Fibroblast of lung (primary cell): ENCODE measurements at regions not wholly inside any gene's neighbourhood (a gene's known extent, or its start where the extent isn't known, plus 50 kb on each side); places are given as distances from the start of the nearest gene placed in this dataset.

Experiments
- EZH2 ChIP-seq: IDR thresholded peaks from 2 replicates; pipeline ENCODE4 v1.5.1; 2012; ENCODE audit warnings: low read length, control low read depth, mild to moderate bottlenecking; ENCODE audit errors: missing control alignments
- TF ChIP-seq, protein P1 (sequence below), 2 donors: IDR thresholded peaks in 1 of 2; conservative IDR thresholded peaks in 1 of 2; 1 replicate in 1 of 2; 2 replicates in 1 of 2; pipeline ENCODE4 v1.5.1; 2011 to 2012; ENCODE audit warnings: low read length in 2 of 2, control low read depth in 1 of 2, inconsistent platforms in 1 of 2, low read depth in 1 of 2, mild to moderate bottlenecking in 1 of 2

DNA sequence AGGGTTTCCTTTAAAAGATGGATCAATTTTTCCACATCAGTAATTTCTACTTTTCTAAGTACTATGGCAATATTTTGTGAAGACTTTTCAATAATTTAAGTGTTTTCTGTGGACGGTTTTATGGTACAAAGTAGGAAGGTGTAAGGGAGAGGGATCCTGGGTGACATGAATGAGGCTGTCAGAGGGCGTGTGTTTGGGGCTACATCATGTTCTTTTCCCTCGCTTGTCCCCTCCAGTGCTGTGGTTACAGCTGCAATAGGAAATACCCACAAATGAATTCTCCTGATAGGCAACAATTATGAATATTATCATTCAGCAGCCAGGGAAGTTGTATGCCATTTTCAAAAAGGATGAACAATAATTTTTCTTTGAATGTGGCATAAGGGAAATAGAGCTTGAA, 83.8 kb downstream of the CAVIN4 start:
- TF ChIP-seq, protein P1, sequence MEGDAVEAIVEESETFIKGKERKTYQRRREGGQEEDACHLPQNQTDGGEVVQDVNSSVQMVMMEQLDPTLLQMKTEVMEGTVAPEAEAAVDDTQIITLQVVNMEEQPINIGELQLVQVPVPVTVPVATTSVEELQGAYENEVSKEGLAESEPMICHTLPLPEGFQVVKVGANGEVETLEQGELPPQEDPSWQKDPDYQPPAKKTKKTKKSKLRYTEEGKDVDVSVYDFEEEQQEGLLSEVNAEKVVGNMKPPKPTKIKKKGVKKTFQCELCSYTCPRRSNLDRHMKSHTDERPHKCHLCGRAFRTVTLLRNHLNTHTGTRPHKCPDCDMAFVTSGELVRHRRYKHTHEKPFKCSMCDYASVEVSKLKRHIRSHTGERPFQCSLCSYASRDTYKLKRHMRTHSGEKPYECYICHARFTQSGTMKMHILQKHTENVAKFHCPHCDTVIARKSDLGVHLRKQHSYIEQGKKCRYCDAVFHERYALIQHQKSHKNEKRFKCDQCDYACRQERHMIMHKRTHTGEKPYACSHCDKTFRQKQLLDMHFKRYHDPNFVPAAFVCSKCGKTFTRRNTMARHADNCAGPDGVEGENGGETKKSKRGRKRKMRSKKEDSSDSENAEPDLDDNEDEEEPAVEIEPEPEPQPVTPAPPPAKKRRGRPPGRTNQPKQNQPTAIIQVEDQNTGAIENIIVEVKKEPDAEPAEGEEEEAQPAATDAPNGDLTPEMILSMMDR (conservative IDR thresholded peaks at IDR 0.05 in 1 of 2, IDR thresholded peaks at IDR 0.05 in 1 of 2; ENCODE audit: low read depth in 1 of 2, low read length in 2 of 2) = no peak
- no peak for TF ChIP-seq EZH2
